GM12878 (cell line): ENCODE measurements at regions not wholly inside any gene's neighbourhood (a gene's known extent, or its start where the extent isn't known, plus 50 kb on each side); places are given as distances from the start of the nearest gene placed in this dataset.

Experiments
- HDAC6 ChIP-seq: fragments of 200-600 bp; sonication (generic); IDR thresholded peaks from one replicate; pipeline ENCODE4 v1.8.0; 2017; ENCODE audit warnings: antibody characterized with exemption; ENCODE audit not compliant: unreplicated experiment
- IKZF1 ChIP-seq: fragments of 450-650 bp; conservative IDR thresholded peaks from 2 replicates; pipeline ENCODE4 v1.6.1; 2017; ENCODE audit warnings: antibody characterized with exemption, mild to moderate bottlenecking
- IRF3 ChIP-seq: fragments of 450-650 bp; IDR thresholded peaks from 2 replicates; pipeline ENCODE4 v1.6.1; 2014; ENCODE audit warnings: mild to moderate bottlenecking
- IRF5 ChIP-seq: fragments of 450-650 bp; IDR thresholded peaks from 2 replicates; pipeline ENCODE4 v1.6.1; 2017; ENCODE audit warnings: borderline replicate concordance
- KLF5 ChIP-seq: fragments of 450-650 bp; IDR thresholded peaks from 2 replicates; pipeline ENCODE4 v1.6.1; 2014; ENCODE audit warnings: mild to moderate bottlenecking; ENCODE audit not compliant: partially characterized antibody
- POLR2A ChIP-seq: IDR thresholded peaks from 2 replicates; pipeline ENCODE4 v1.6.1; 2011; ENCODE audit warnings: low read depth, mild to moderate bottlenecking, low read length
- RFX5 ChIP-seq: IDR thresholded peaks from 2 replicates; pipeline ENCODE4 v1.6.1; 2011; ENCODE audit warnings: low read depth, low read length, improper control_type of control experiment
- SMC3 ChIP-seq: IDR thresholded peaks from 2 replicates; pipeline ENCODE4 v1.6.1; 2011; ENCODE audit warnings: low read length, improper control_type of control experiment, borderline replicate concordance
- SUZ12 ChIP-seq: fragments of 200-600 bp; sonication (generic); IDR thresholded peaks from one replicate; pipeline ENCODE4 v1.6.1; 2018; ENCODE audit warnings: antibody characterized with exemption, mild to moderate bottlenecking; ENCODE audit not compliant: unreplicated experiment
- ZNF217 ChIP-seq: fragments of 450-650 bp; IDR thresholded peaks from 2 replicates; pipeline ENCODE4 v1.6.1; 2017; ENCODE audit warnings: antibody characterized with exemption, mild to moderate bottlenecking
- ZNF384 ChIP-seq: IDR thresholded peaks from 2 replicates; pipeline ENCODE4 v1.6.1; 2012; ENCODE audit warnings: low read depth, mild to moderate bottlenecking, low read length, improper control_type of control experiment, borderline replicate concordance
- ZNF622 ChIP-seq: fragments of 450-650 bp; IDR thresholded peaks from 2 replicates; pipeline ENCODE4 v1.6.1; 2017; ENCODE audit warnings: mild to moderate bottlenecking, inconsistent platforms
- TF ChIP-seq, protein P1 (sequence below): IDR thresholded peaks from 2 replicates; pipeline ENCODE4 v1.6.1; 2012; ENCODE audit warnings: improper control_type of control experiment, low read depth, low read length; ENCODE audit not compliant: insufficient replicate concordance

DNA sequence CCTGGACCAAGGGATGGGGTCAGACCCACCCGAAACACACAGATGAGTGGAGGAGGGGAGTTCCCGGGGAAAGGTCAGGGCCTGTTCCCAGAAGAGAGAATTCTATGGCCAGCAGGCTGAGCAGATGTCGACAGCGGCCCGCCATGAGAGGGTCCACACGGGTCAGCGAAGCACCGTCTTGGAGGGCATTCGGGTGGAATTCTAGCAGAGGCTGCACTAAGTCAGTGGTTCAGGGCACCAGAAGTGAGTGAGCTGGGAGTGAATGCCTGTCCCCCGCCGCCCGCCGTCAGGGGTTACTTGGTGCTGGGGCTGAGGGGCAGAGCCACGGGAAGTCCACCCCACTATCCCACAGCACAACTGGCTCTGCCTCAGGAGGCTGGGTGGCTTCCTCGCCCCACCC lies 96.2 kb upstream of the VSTM2B start (continued):
- TF ChIP-seq, protein P1, sequence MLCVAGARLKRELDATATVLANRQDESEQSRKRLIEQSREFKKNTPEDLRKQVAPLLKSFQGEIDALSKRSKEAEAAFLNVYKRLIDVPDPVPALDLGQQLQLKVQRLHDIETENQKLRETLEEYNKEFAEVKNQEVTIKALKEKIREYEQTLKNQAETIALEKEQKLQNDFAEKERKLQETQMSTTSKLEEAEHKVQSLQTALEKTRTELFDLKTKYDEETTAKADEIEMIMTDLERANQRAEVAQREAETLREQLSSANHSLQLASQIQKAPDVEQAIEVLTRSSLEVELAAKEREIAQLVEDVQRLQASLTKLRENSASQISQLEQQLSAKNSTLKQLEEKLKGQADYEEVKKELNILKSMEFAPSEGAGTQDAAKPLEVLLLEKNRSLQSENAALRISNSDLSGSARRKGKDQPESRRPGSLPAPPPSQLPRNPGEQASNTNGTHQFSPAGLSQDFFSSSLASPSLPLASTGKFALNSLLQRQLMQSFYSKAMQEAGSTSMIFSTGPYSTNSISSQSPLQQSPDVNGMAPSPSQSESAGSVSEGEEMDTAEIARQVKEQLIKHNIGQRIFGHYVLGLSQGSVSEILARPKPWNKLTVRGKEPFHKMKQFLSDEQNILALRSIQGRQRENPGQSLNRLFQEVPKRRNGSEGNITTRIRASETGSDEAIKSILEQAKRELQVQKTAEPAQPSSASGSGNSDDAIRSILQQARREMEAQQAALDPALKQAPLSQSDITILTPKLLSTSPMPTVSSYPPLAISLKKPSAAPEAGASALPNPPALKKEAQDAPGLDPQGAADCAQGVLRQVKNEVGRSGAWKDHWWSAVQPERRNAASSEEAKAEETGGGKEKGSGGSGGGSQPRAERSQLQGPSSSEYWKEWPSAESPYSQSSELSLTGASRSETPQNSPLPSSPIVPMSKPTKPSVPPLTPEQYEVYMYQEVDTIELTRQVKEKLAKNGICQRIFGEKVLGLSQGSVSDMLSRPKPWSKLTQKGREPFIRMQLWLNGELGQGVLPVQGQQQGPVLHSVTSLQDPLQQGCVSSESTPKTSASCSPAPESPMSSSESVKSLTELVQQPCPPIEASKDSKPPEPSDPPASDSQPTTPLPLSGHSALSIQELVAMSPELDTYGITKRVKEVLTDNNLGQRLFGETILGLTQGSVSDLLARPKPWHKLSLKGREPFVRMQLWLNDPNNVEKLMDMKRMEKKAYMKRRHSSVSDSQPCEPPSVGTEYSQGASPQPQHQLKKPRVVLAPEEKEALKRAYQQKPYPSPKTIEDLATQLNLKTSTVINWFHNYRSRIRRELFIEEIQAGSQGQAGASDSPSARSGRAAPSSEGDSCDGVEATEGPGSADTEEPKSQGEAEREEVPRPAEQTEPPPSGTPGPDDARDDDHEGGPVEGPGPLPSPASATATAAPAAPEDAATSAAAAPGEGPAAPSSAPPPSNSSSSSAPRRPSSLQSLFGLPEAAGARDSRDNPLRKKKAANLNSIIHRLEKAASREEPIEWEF: no peak
- TF ChIP-seq RFX5 (no peak), IRF3 (no peak), IRF5 (no peak), POLR2A (no peak), SMC3 (no peak), ZNF384 (no peak), IKZF1 (no peak), KLF5 (no peak), ZNF217 (no peak), SUZ12 (no peak), HDAC6 (no peak), ZNF622 (no peak)
